IPS-18c (cell line): ENCODE measurements at regions not wholly inside any gene's neighbourhood (a gene's known extent, or its start where the extent isn't known, plus 50 kb on each side); places are given as distances from the start of the nearest gene placed in this dataset.

Experiments
- H3K4me3 ChIP-seq: 2 replicates; pipeline ENCODE4 v1.7.0; 2013; ENCODE audit warnings: low read depth, mild to moderate bottlenecking, low read length, moderate library complexity; ENCODE audit not compliant: insufficient read depth
- H3K9me3 ChIP-seq: one replicate; pipeline ENCODE4 v1.6.1; 2013; ENCODE audit warnings: mild to moderate bottlenecking, low read length, moderate library complexity; ENCODE audit not compliant: control insufficient read depth, insufficient read depth

DNA sequence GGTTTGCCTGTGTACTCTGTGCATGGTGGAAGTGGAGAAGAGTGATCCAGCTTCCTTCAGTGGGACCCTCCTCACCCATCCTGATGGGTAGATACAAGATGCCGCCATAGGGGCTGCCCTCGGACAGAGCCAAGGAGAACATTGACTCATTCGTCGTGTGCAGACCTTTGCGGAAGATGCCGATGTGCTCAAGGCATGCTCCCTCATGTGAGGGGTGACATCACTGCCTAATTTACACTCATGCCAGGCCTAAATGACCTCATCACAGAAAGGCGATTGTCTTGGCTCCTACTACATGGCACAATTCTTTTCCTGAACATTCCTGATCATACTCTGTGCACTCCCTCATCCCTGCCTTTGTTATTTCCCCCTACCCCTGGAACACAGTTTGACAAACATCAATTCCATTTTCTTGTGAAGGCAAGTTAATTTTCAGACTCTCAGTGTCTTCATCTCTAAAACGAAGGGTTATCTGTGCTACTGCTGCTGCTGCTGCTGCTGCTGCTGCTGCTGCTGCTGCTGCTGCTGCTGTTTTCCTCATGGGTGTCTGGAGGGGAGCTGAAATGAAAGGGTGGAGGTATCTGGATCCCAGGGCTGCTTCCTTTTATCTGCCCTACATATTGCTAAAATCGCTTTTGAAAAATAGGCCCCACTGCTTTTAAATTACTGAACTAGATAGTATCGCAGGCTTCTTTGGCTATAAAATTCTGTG lies 146.5 kb upstream of the ARGLU1 start:
- no peak overlapping the region for H3K4me3 ChIP-seq
- H3K9me3 ChIP-seq, result no peaks in the 10 kb centered on the region

DNA sequence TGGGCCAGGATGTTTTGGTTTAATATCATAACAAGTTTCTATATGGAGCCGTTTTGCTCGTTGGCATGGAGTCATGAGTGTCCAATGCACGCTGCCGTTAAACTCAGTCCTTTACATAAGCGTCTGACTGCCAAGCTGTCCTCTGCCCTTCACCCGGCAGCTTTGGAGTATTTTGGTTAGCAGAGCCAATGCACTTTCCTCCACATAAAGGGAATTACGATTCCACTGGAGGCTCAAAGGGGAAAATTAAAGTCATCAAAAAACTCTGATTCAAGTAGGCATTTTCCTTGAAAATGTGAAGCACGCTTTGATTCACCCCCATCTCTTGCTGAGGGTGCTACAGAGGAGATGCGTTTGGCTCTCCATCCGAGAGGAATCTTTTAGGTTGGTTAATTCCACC lies 144.4 kb upstream of the ARGLU1 start:
- Histone ChIP-seq H3K9me3 (no peaks in the 10 kb centered on the region), H3K4me3 (no peak overlapping the region)

DNA sequence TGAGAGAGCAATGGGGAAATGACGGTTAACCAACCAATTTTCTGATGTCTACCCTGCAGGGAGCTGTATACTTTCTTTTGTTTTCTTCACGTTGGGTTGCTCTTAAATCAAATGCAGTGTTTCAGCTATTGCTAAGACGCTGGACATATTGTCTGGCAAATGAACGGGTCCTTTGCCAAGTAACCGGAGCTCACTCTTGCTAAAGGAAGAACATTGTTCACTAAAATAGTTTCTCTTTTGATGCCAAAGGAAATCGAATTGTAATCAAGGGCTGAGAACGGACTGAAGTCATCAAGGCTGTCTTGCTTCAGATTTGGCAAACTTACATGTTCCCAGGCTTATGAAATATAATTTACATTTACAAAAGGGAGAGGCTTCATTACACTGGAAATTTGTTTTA lies 142.3 kb upstream of the ARGLU1 start:
- H3K9me3 ChIP-seq, result no peaks in the 10 kb centered on the region
- H3K4me3 ChIP-seq, result no peak overlapping the region

DNA sequence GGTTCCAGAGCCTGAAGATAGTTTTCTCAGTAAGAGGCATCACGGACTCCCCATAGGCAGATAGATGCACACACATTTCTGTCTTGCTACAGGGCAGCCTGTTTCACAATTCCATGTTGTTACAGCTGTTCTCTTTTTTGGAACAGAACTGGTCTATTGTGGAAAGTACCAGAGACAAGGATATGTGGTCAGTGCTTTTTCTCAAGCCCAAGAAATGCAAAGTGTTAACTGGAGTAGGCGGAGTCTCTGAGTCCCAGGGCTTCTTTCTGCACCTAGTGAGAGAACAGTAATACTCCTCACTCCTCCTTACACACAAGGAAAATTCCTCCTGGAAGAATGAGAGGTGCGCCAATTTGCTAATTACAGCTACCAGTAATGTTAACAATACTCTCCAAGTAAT lies 141.6 kb upstream of the ARGLU1 start:
- no peaks in the 10 kb centered on the region for H3K9me3 ChIP-seq

DNA sequence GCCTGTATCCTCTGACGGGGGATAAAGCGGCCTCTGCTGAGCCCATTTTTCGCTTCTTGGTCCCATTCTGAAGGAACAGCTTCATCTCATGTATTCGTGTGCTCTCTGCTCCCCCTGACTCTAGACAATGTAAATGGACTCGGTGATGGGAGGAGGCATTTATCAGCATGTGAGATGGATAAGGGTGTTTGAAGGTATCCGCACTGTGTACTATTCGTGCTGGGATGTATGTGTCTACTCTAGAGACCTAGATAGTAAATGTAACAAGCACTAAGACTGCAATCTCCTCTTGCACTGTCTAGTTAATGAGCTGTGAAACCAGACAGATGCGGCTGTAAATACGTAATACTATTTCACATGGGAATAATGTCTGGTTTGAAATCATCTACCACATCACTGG lies 134.6 kb upstream of the ARGLU1 start:
- Histone ChIP-seq H3K9me3 (no peaks in the 10 kb centered on the region), H3K4me3 (no peak overlapping the region)

More for the DNA sequence above, 141.6 kb upstream of the ARGLU1 start:
- no peak overlapping the region for H3K4me3 ChIP-seq

DNA sequence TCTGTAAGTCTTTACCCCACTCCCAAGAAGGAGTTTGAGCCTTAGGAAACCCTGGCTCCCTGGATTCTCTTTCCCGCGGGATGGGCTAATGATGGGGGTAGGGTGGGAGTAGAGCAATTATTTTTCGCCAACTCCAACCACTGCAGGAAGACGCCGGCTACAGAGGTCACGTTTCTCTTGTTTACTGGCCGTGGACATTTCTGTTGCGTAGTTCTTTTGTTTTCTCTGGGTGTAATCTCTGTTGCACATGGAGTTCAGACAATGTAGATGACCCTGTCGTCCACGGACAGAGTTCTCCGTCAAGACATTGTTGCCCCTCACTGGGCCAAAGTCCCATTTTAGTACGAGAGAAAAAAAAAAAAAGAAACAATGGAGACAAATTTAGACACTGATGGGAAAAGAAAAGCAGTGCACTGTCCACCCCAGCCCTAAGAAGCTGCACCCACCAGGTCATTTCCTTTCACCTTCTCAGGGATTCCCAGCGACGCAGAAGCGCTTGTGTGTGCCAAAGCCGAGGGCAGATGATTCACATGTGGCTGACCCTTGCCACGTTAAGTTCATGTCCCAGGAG lies 133.9 kb upstream of the ARGLU1 start:
- Histone ChIP-seq H3K9me3 (no peaks in the 10 kb centered on the region), H3K4me3 (no peak overlapping the region)

DNA sequence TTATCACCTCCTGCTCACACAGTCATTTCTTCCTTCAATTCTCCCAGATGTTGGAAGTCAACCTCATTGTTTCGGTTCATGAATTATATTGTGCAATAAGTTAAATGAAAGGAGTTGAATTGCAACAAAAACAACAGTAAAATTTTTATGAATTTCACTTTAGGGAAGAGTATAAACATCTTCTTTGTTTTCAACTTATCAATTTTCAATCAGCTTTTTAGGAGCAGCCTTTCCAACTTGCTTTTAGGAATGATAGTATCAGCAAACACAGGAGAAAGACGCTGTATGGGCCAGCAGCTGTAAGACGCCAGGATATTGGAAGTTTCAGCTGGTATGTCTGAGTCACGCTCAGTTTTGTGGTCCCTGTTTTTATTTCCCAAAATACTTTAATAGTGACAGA lies 132.5 kb upstream of the ARGLU1 start:
- H3K9me3 ChIP-seq, result no peaks in the 10 kb centered on the region
- H3K4me3 ChIP-seq, result no peak overlapping the region

DNA sequence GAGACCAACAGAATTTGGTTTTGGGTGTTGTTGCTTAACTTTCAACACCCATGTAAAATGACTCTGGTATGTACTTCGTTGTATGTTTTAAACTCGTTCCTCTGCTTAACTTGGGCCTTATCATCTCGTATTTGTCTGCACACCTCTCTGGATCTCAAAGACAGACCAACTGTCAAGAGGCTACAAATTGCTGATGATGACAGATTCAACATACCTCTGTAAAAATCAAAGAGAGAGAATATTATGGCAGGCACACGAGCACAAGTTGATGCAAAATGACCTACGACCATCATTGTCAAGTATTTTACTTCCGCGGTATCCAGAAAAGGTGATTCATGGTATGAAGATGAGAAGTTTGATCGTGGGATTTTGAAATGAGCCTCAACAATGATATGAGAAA lies 132.1 kb upstream of the ARGLU1 start:
- Histone ChIP-seq H3K9me3 (no peaks in the 10 kb centered on the region), H3K4me3 (no peak overlapping the region)

DNA sequence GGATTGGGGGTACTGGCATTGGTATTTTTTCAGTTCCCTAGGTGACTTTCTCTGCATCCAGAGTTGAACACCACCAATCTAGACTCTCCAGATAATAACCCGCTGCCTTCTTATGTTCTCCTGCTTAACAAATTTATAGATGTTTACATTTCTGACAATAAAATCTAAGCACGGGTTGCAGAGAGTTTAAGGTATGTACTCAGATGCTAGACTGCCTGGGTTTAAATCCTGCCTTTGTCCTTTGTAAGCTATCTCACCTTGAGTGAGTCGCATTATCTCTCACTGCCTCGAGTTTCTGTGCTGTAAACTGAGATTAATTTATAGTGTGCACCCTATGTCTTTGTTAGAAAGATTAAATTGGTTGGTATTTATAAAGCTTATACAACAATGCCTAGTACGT lies 131.4 kb upstream of the ARGLU1 start:
- H3K4me3 ChIP-seq, result no peak overlapping the region
- no peaks in the 10 kb centered on the region for H3K9me3 ChIP-seq

DNA sequence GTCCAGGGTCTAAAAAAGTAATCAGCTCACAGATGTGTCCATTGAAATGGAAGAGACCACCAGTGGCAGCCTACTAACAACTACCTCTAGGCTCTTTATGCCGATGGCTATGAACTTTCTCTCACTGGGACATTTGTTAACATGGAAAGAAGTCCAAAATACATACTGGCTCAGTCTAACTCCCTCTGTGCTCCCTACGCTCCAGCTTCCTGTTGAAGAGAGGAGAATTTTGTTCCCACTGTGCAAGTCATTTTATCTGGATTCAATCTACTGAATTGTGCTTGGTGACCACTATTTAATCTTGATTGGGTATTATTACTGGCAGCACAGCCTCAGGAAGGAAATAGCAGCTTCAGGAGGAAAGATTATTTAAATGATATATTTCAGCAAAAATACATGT lies 128.8 kb upstream of the ARGLU1 start:
- Histone ChIP-seq H3K9me3 (no peaks in the 10 kb centered on the region), H3K4me3 (no peak overlapping the region)

DNA sequence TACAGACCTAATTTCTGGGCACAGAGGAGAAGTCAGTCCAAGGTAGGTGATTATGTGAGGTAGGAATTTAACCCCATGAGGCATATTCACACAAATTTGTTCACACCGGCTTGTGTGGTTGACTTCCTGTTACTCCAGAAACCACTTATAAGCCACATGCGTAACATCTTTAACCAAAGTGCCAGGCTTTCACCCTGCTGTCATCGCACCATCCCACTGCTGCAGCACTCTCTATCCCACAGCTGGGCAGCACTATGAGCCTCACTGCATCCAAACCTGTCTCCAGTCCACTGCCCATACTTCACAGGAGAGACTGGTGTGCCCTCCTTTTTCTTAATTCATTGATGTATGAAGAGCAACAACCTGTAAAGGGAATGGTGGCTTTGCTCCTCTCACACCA lies 128.2 kb upstream of the ARGLU1 start:
- H3K4me3 ChIP-seq, result no peak overlapping the region
- H3K9me3 ChIP-seq, result no peaks in the 10 kb centered on the region

DNA sequence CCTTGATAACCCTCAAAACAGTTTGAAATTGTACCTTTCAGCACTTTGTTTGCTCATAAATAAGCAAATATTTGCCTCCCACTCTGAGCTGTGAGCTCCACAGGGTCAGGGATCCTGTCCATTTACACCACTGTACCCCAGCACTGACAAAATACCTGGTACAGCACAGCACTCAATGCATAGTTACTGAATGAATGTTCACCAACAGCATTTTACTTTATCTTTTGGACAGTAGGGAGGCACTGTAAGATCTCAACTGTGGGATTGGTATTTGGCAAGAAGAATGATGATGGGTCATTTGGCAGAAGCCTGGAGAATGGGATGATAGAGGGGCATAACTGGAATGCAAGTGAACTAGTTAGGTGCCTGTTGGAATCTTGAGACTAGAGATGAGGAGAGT lies 127.2 kb upstream of the ARGLU1 start:
- no peaks in the 10 kb centered on the region for H3K9me3 ChIP-seq
- no peak overlapping the region for H3K4me3 ChIP-seq

DNA sequence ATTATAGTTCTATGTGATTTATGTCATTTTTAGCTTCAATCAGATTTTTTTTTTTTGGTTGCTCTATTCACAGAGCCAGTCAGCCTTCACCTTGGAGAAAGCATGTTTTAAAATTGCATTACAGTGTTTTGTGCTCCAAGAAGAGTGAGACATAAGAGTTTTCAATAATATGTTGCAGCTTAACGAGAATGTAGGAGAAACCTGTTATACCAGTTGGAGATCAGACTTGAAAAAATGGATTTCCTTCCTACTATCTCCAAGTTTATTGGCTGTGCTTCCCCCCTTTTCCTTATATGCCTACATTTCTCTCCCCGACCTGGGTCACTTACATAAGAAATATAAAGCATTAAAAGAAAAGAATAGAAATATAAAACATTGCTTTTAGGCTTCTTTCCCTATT lies 123.9 kb upstream of the ARGLU1 start:
- no peaks in the 10 kb centered on the region for H3K9me3 ChIP-seq
- H3K4me3 ChIP-seq, result no peak overlapping the region

DNA sequence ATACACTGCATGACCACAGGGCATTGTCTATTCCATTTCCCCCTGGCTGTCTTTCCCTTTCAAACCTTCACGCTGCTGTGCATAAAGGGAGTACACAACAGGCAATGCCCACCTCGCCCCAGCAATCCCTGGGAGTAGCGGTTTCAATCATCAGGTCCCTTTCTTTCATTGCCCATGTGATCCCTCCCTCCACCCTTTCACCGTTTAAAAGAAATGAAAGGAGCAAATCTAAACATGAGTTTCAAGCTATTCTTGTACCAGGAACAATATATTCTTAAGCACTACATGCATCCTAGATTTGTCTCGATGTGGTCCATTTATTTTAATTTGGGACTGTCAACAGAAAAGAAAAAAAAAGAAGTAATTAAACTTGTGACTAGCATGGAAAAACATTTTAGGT lies 123.4 kb upstream of the ARGLU1 start:
- no peaks in the 10 kb centered on the region for H3K9me3 ChIP-seq
- no peak overlapping the region for H3K4me3 ChIP-seq

DNA sequence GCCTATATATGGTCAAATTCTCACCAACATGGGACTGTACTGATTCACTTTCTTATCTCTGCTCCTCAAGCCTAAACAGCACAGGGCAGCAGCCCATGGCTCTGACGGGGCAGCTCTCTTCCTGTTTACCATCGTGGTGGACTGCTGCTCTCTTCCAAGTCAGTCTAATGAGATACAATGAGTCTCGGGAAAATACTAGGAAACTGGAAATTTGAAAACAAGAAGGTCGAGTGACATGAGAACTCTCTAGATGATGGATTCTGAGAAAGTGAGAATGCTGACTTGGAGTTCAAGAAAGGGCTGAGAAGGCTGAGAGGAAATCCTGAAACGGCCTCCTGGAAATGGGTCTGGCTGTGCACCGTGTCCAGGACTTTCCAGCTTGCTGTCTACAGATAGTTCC lies 122.8 kb upstream of the ARGLU1 start:
- no peak overlapping the region for H3K4me3 ChIP-seq

DNA sequence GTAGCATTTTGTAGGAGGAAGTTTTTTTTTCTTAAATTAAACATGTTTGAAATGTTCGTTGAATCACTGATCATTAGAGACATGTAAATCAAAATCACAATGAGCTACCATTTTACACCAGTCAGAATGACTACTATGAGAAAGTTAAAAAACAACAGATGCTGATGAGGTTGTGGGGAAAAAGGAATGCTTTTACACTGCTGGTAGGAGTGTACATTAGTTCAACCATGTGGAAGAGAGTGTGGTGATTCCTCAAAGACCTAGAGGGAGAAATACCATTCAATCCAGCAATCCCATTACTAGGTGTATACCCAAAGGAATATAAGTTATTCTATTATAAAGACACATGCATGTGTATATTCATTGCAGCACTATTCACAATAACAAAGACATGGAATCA lies 122.0 kb upstream of the ARGLU1 start:
- no peak overlapping the region for H3K4me3 ChIP-seq
- no peaks in the 10 kb centered on the region for H3K9me3 ChIP-seq

More for the DNA sequence above, 122.8 kb upstream of the ARGLU1 start:
- no peaks in the 10 kb centered on the region for H3K9me3 ChIP-seq

DNA sequence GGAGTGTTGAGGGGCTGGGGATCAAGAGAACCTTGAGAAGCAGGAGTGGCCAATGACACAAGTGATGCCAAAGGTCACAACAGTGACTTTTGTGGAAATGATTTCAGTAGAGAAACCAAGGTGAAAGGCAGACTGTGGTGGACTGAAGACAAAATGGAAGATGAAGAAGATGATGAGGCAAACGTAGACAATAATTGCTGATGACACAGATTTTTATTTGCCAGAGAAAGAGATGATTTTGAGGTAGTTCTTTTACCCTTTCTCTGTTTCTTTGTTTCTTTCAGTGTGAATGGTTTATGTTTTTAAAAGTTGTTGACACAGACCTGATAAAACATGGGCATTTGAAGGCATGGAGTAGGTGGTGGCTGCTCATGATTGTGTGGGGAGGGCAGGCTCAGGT lies 121.0 kb upstream of the ARGLU1 start:
- Histone ChIP-seq H3K9me3 (no peaks in the 10 kb centered on the region), H3K4me3 (no peak overlapping the region)

DNA sequence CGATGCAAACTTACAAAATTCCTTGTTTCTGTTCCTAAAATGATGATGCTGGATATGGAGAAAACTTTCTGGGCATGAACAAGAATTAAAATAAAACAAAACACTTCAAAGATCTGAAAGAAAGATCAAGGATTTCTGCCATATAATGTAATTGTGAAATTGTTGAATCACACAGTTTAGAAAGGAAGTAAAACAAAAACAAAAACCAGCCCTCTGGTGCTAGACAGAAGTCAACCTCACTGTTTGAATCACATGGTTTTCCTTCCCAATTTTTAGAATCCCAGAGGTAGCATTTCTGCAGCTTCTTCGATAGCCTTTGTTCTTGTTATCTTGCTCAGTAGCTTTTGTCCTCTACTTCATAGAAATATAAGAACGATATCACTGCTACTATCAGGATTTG lies 118.2 kb upstream of the ARGLU1 start:
- H3K4me3 ChIP-seq, result no peak overlapping the region
- no peaks in the 10 kb centered on the region for H3K9me3 ChIP-seq

DNA sequence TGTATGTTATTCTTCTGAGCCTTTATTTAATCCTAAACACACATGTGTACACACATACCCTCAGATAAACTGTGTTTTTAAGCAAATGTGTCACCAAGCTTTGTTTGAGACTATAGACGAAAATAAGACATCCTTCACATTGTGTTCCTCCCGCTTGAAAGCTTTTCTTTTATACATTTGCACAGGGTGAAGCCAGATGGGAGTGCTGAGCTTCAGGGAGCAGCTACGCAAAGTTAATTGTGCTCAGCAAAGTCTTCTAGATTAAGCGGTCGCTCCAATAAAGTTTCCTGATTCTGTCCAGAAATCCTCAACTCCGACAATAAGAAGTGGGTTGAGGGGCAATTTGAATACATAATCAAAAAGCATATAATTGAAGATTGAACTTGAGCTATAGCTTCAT lies 117.2 kb upstream of the ARGLU1 start:
- Histone ChIP-seq H3K9me3 (no peaks in the 10 kb centered on the region), H3K4me3 (no peak overlapping the region)
